Midbrain (tissue), 1 donor: ENCODE measurements at regions not wholly inside any gene's neighbourhood (a gene's known extent, or its start where the extent isn't known, plus 50 kb on each side); places are given as distances from the start of the nearest gene placed in this dataset.
"Not testable (repeated sequence)": the region's sequence is repeated elsewhere in the genome, so short reads cannot be mapped to it uniquely, and the experiment has no call there.

Experiments used
- DNase-seq: peaks from one replicate; lab custom pipeline; 2025; lab: John Stamatoyannopoulos, UW

- DNase-seq, result not testable (repeated sequence)
These were observed 51.5 kb downstream of the PPIAL4A start for GRCh38 chr1:120941066-120941465.

GRCh38 chr1:120941836-120942217 is 52.3 kb downstream of the PPIAL4A start:
- not testable (repeated sequence) for DNase-seq

- DNase-seq, result peak; percentile 15
These were observed 52.8 kb downstream of the PPIAL4A start for GRCh38 chr1:120942218-120942944.

GRCh38 chr1:120942945-120943319 is 53.4 kb downstream of the PPIAL4A start:
- not testable (repeated sequence) for DNase-seq

GRCh38 chr1:120944691-120945090 is 55.1 kb downstream of the PPIAL4A start:
- not testable (repeated sequence) for DNase-seq

GRCh38 chr1:120945122-120945521 is 55.6 kb downstream of the PPIAL4A start:
- DNase-seq, result not testable (repeated sequence)

GRCh38 chr1:120947114-120947513 is 57.5 kb downstream of the PPIAL4A start:
- not testable (repeated sequence) for DNase-seq

- DNase-seq, result not testable (repeated sequence)
These were observed 60.2 kb downstream of the PPIAL4A start for GRCh38 chr1:120949724-120950123.

- DNase-seq, result not testable (repeated sequence)
These were observed 61.1 kb downstream of the PPIAL4A start for GRCh38 chr1:120950633-120951032.

GRCh38 chr1:120951100-120951499 is 61.5 kb downstream of the PPIAL4A start:
- DNase-seq, result not testable (repeated sequence)

GRCh38 chr1:120952207-120952870 is 62.8 kb downstream of the PPIAL4A start:
- not testable (repeated sequence) for DNase-seq

- not testable (repeated sequence) for DNase-seq
These were observed 63.3 kb downstream of the PPIAL4A start for GRCh38 chr1:120952871-120953265.

- DNase-seq, result no peak
These were observed 65.2 kb downstream of the PPIAL4A start for GRCh38 chr1:120954736-120955135.

- DNase-seq, result not testable (repeated sequence)
These were observed 66.4 kb downstream of the PPIAL4A start for GRCh38 chr1:120955961-120956360.

- not testable (repeated sequence) for DNase-seq
These were observed 76.4 kb downstream of the PPIAL4A start for GRCh38 chr1:120966018-120966417.

- not testable (repeated sequence) for DNase-seq
These were observed 83.3 kb downstream of the PPIAL4A start for GRCh38 chr1:120972863-120973262.

GRCh38 chr1:120973836-120974235 is 84.3 kb downstream of the PPIAL4A start:
- not testable (repeated sequence) for DNase-seq

GRCh38 chr1:120977279-120977678 is 87.7 kb downstream of the PPIAL4A start:
- DNase-seq, result not testable (repeated sequence)

- DNase-seq, result not testable (repeated sequence)
These were observed 92.0 kb downstream of the PPIAL4A start for GRCh38 chr1:120981489-120982094.

GRCh38 chr1:120994614-120995013 is 105.0 kb downstream of the PPIAL4A start:
- not testable (repeated sequence) for DNase-seq

GRCh38 chr1:120995025-120995424 is 105.5 kb downstream of the PPIAL4A start:
- DNase-seq, result not testable (repeated sequence)

GRCh38 chr1:121001090-121001726 is 111.6 kb downstream of the PPIAL4A start:
- DNase-seq, result not testable (repeated sequence)
